ENCODE measurements at regions not wholly inside any gene's neighbourhood (a gene's known extent, or its start where the extent isn't known, plus 50 kb on each side); places are given as distances from the start of the nearest gene placed in this dataset.

DNA sequence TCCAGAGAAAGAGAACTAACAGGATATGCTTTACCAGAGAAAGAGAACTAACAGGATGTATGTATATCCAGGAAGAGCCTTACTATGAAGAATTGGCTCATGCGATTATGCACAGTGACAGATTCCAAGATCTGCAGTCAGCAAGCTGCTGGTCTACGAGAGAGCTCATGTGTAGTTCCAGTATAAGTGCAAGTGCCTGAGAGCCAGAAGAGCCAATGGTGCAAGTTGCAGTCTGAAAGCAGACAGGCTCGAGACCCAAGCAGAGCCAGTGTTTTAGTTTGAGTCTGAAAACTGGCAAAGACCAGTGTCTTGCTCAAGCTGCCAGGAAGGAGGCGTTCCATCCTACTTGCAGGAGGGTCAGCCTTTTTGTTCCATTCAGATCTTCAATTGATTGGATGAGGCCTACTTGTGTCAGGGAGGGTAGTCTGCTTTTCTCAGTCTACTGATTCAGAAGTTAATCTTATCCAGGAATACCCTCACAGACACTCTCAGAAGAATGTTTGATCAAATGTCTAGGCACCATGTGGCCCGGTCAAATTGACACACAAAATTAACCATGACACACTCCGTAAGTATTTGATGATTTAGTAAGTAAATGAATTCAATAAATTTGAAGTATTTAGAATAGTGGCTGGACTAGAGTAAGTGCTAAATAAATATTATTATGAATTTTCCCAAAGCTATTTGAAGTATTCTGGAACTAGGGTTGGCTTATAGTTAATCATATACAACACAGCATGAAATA lies 372.1 kb upstream of the SGCD start:
- TF ChIP-seq, protein P1, sequence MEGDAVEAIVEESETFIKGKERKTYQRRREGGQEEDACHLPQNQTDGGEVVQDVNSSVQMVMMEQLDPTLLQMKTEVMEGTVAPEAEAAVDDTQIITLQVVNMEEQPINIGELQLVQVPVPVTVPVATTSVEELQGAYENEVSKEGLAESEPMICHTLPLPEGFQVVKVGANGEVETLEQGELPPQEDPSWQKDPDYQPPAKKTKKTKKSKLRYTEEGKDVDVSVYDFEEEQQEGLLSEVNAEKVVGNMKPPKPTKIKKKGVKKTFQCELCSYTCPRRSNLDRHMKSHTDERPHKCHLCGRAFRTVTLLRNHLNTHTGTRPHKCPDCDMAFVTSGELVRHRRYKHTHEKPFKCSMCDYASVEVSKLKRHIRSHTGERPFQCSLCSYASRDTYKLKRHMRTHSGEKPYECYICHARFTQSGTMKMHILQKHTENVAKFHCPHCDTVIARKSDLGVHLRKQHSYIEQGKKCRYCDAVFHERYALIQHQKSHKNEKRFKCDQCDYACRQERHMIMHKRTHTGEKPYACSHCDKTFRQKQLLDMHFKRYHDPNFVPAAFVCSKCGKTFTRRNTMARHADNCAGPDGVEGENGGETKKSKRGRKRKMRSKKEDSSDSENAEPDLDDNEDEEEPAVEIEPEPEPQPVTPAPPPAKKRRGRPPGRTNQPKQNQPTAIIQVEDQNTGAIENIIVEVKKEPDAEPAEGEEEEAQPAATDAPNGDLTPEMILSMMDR (IDR thresholded peaks at IDR 0.05), result no peak
- TF ChIP-seq, protein P2, sequence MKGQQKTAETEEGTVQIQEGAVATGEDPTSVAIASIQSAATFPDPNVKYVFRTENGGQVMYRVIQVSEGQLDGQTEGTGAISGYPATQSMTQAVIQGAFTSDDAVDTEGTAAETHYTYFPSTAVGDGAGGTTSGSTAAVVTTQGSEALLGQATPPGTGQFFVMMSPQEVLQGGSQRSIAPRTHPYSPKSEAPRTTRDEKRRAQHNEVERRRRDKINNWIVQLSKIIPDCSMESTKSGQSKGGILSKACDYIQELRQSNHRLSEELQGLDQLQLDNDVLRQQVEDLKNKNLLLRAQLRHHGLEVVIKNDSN (CRISPR knock-in tag; IDR thresholded peaks at IDR 0.05), result no peak
- no peak for TF ChIP-seq ELF4 (CRISPR knock-in tag; IDR thresholded peaks at IDR 0.05; ENCODE audit: low read depth)
- no peak for TF ChIP-seq KAT7 (CRISPR knock-in tag; IDR thresholded peaks at IDR 0.05; ENCODE audit: borderline replicate concordance)
- TF ChIP-seq STAT6 (CRISPR knock-in tag; conservative IDR thresholded peaks at IDR 0.05; ENCODE audit: low read depth), result no peak
